Testis (tissue), 2 donors: ENCODE measurements at regions not wholly inside any gene's neighbourhood (a gene's known extent, or its start where the extent isn't known, plus 50 kb on each side); places are given as distances from the start of the nearest gene placed in this dataset.

Source experiments
- DNase-seq: peaks from one replicate; pipeline ENCODE4 v3.0.0-alpha.2; 2019
- H3K27ac ChIP-seq, 2 donors: fragments of 200-600 bp; sonication (generic); one replicate each; pipeline ENCODE4 v1.5.1; 2019
- H3K27me3 ChIP-seq: fragments of 200-600 bp; sonication (generic); one replicate; pipeline ENCODE4 v1.5.1; 2019
- H3K36me3 ChIP-seq: fragments of 200-600 bp; sonication (generic); one replicate; pipeline ENCODE4 v1.5.1; 2017; ENCODE audit warnings: low read depth; ENCODE audit errors: missing control alignments
- H3K4me1 ChIP-seq: fragments of 200-600 bp; sonication (generic); one replicate; pipeline ENCODE4 v1.5.1; 2019
- H3K4me3 ChIP-seq, 2 donors: fragments of 200-600 bp; sonication (generic); one replicate each; pipeline ENCODE4 v1.5.1; 2017 to 2019
- H3K9me3 ChIP-seq: fragments of 200-600 bp; sonication (generic); one replicate; pipeline ENCODE4 v1.5.1; 2017
- CTCF ChIP-seq, 3 experiments: fragments of 450-650 bp in 2 of 3; fragments of 200-600 bp in 1 of 3; sonication (generic) in 1 of 3; IDR thresholded peaks; one replicate each; pipeline ENCODE4 v1.5.1; 2016 to 2019; ENCODE audit warnings: antibody characterized with exemption in 3 of 3, mild to moderate bottlenecking in 2 of 3, moderate library complexity in 1 of 3
- POLR2A ChIP-seq: fragments of 450-650 bp; IDR thresholded peaks from one replicate; pipeline ENCODE4 v1.6.1; 2017; ENCODE audit warnings: antibody characterized with exemption, mild to moderate bottlenecking, moderate library complexity
- WGBS, 2 donors: methylation state at CpG; one replicate each; pipeline ENCODE4 v1.1.5; 2018; 5-methylcytosine and 5-hydroxymethylcytosine counted together
- intact Hi-C: fragments of 100-400 bp; cut with DNase I; formaldehyde crosslinking; loops from one replicate; pipeline ENCODE4 v1.15.1; 2023; ENCODE audit warnings: low total_unique reads

- Histone ChIP-seq H3K9me3 (no peaks in the 10 kb centered on the region), H3K27ac (no peak overlapping the region), H3K4me1 (no peaks in the 10 kb centered on the region), H3K4me3 (no peak overlapping the region), H3K27me3 (no peaks in the 10 kb centered on the region), H3K36me3 (no peaks in the 10 kb centered on the region)
- WGBS, 2 donors, result 73 to 89% methylated on average over 4 of the region's 4 CpGs
- no peak for DNase-seq
- TF ChIP-seq CTCF (IDR thresholded peaks at IDR 0.05) (no peak), POLR2A (no peak)
- intact Hi-C loops, result no loop called here
These were observed 134.4 kb downstream of the OMA1 start for GRCh38 chr1:58412071-58412580.

- no peak for DNase-seq
- Histone ChIP-seq H3K4me3 (no peak overlapping the region), H3K27me3 (no peaks in the 10 kb centered on the region), H3K4me1 (no peaks in the 10 kb centered on the region), H3K9me3 (no peaks in the 10 kb centered on the region), H3K27ac (no peak overlapping the region), H3K36me3 (no peaks in the 10 kb centered on the region)
- intact Hi-C loops, result no loop called here
- TF ChIP-seq POLR2A, result no peak
- no peak for TF ChIP-seq CTCF (IDR thresholded peaks at IDR 0.05)
- WGBS, 2 donors, result 63 to 73% methylated on average over 6 of the region's 6 CpGs
These were observed 136.6 kb downstream of the OMA1 start for GRCh38 chr1:58409890-58410289.

- H3K27ac ChIP-seq, result no peak overlapping the region
- WGBS, 2 donors, result 81 to 83% methylated on average over 6 of the region's 6 CpGs
- no peaks in the 10 kb centered on the region for H3K36me3 ChIP-seq
- intact Hi-C loops, result no loop called here
- no peaks in the 10 kb centered on the region for H3K27me3 ChIP-seq
- TF ChIP-seq POLR2A (no peak), CTCF (IDR thresholded peaks at IDR 0.05) (no peak)
- no peaks in the 10 kb centered on the region for H3K4me1 ChIP-seq
- H3K9me3 ChIP-seq, result no peaks in the 10 kb centered on the region
- H3K4me3 ChIP-seq, result no peak overlapping the region
- no peak for DNase-seq
These were observed 137.2 kb downstream of the OMA1 start for GRCh38 chr1:58409336-58409735.

GRCh38 chr1:58406301-58407071, 140.0 kb downstream of the OMA1 start:
- H3K27ac ChIP-seq, result no peak overlapping the region
- no peaks in the 10 kb centered on the region for H3K36me3 ChIP-seq
- no peaks in the 10 kb centered on the region for H3K4me1 ChIP-seq
- H3K9me3 ChIP-seq, result no peaks in the 10 kb centered on the region
- intact Hi-C loops, result no loop called here
- TF ChIP-seq POLR2A (no peak), CTCF (IDR thresholded peaks at IDR 0.05) (no peak)
- no peak for DNase-seq
- no peaks in the 10 kb centered on the region for H3K27me3 ChIP-seq
- no peak overlapping the region for H3K4me3 ChIP-seq
- WGBS, 2 donors, result 50 to 57% methylated on average over 12 of the region's 12 CpGs

GRCh38 chr1:58405660-58406059, 140.9 kb downstream of the OMA1 start:
- intact Hi-C loops, result no loop called here
- no peaks in the 10 kb centered on the region for H3K9me3 ChIP-seq
- no peaks in the 10 kb centered on the region for H3K27me3 ChIP-seq
- no peaks in the 10 kb centered on the region for H3K4me1 ChIP-seq
- no peaks in the 10 kb centered on the region for H3K36me3 ChIP-seq
- no peak for DNase-seq
- H3K27ac ChIP-seq, result no peak overlapping the region
- H3K4me3 ChIP-seq, result no peak overlapping the region
- WGBS, 2 donors, result 91% methylated on average over 4 of the region's 4 CpGs
- TF ChIP-seq CTCF (IDR thresholded peaks at IDR 0.05) (no peak), POLR2A (no peak)
